ENCODE measurements at regions not wholly inside any gene's neighbourhood (a gene's known extent, or its start where the extent isn't known, plus 50 kb on each side); places are given as distances from the start of the nearest gene placed in this dataset.

DNA sequence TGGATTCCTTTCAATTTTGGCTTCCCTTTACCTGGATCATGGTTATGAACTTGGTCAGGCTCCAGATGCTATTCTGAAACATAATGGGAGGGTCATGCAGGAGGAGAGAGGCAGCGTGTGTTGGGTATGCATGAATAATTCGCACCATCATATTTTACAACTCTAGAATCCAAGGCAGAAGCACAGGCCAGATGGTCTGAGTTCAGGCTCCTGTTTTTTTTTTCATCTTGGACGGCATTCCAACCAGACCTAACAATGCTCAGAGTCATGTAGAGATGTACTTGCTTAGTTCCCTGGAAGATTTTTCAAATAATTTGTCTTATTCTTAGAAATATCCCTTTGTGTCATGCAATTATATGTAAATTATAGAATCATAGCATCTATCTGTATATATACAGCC lies 393.5 kb downstream of the JRKL start:
- in situ Hi-C loops (cut with MboI; ENCODE audit: low sequenced_read_pairs) (no loop called here), dilution Hi-C loops (cut with HindIII; ENCODE audit: low sequenced_read_pairs, unreplicated experiment) (no loop called here), intact Hi-C loops (cut with micrococcal nuclease) (no loop called here)
- Histone ChIP-seq H2BK120ac (ENCODE audit: low read depth, low read length) (no peak overlapping the region), H3K18ac (ENCODE audit: low read depth, low read length) (no peak overlapping the region), H4K20me1 (ENCODE audit: insufficient read depth, low read length) (no peaks in the 10 kb centered on the region), H3K36me3 (ENCODE audit: control insufficient read depth, insufficient read depth, low read length) (no peaks in the 10 kb centered on the region), H2BK20ac (ENCODE audit: low read depth, low read length) (no peak overlapping the region), H4K5ac (ENCODE audit: low read depth, low read length) (no peak overlapping the region), H3K4me2 (ENCODE audit: low read depth, low read length) (no peak overlapping the region), H3K9me1 (ENCODE audit: insufficient read depth, low read length) (no peaks in the 10 kb centered on the region), H3K27me3 (ENCODE audit: control insufficient read depth, insufficient read depth, low read length) (no peaks in the 10 kb centered on the region), H3K27ac (ENCODE audit: insufficient read depth, low read length) (no peak overlapping the region), H3K9ac (ENCODE audit: low read depth, low read length) (no peak overlapping the region), H3K4ac (ENCODE audit: low read depth, low read length) (no peak overlapping the region), H3K4me3 (ENCODE audit: insufficient read depth, low read depth, low read length) (no peak overlapping the region), H2BK5ac (ENCODE audit: low read depth, low read length, poor library complexity, severe bottlenecking) (no peak overlapping the region), H2AK5ac (ENCODE audit: low read depth, low read length) (no peak overlapping the region), H3K79me1 (ENCODE audit: low read depth in 1 of 2, low read length in 2 of 2) (no peaks in the 10 kb centered on the region), H4K8ac (ENCODE audit: low read depth in 2 of 2, low read length in 2 of 2) (no peak overlapping the region), H2AFZ (replicated peaks; ENCODE audit: low read length, poor library complexity) (no peak overlapping the region), H3K56ac (ENCODE audit: extremely low read depth, insufficient read depth, low read length) (no peak overlapping the region), H3K4me1 (ENCODE audit: control insufficient read depth, insufficient read depth, low read length) (no peaks in the 10 kb centered on the region), H3K9me3 (ENCODE audit: control insufficient read depth, insufficient read depth, low read length) (no peaks in the 10 kb centered on the region), H2BK15ac (ENCODE audit: low read depth, low read length) (no peak overlapping the region), H2AK9ac (replicated peaks; ENCODE audit: low read depth, low read length, poor library complexity) (no peak overlapping the region), H4K91ac (ENCODE audit: insufficient read depth, low read depth, low read length) (no peak overlapping the region), H3K14ac (replicated peaks; ENCODE audit: low read depth, low read length) (no peak overlapping the region), H3K23ac (ENCODE audit: low read depth, low read length) (no peak overlapping the region)
- ATAC-seq (ENCODE audit: low read depth) = no peak
- no peak for DNase-seq
- no TSS peak for BruUV-seq (replicated peaks)
- TF ChIP-seq FOS (IDR thresholded peaks at IDR 0.05; ENCODE audit: low read depth, low read length) = no peak
- no peak for TF ChIP-seq MAFK (IDR thresholded peaks at IDR 0.05; ENCODE audit: low read depth, low read length)
- TF ChIP-seq, protein P1, sequence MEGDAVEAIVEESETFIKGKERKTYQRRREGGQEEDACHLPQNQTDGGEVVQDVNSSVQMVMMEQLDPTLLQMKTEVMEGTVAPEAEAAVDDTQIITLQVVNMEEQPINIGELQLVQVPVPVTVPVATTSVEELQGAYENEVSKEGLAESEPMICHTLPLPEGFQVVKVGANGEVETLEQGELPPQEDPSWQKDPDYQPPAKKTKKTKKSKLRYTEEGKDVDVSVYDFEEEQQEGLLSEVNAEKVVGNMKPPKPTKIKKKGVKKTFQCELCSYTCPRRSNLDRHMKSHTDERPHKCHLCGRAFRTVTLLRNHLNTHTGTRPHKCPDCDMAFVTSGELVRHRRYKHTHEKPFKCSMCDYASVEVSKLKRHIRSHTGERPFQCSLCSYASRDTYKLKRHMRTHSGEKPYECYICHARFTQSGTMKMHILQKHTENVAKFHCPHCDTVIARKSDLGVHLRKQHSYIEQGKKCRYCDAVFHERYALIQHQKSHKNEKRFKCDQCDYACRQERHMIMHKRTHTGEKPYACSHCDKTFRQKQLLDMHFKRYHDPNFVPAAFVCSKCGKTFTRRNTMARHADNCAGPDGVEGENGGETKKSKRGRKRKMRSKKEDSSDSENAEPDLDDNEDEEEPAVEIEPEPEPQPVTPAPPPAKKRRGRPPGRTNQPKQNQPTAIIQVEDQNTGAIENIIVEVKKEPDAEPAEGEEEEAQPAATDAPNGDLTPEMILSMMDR (conservative IDR thresholded peaks at IDR 0.05; ENCODE audit: low read depth, low read length) = no peak
- no peak for TF ChIP-seq CHD1 (IDR thresholded peaks at IDR 0.05; ENCODE audit: low read depth, low read length)
- no peak for TF ChIP-seq POLR2A (IDR thresholded peaks at IDR 0.05; ENCODE audit: low read depth, low read length)
- no peak for TF ChIP-seq MAZ (IDR thresholded peaks at IDR 0.05; ENCODE audit: borderline replicate concordance, low read depth, low read length)
- TF ChIP-seq CEBPB (IDR thresholded peaks at IDR 0.05; ENCODE audit: low read depth, low read length) = no peak
- TF ChIP-seq, protein P2, sequence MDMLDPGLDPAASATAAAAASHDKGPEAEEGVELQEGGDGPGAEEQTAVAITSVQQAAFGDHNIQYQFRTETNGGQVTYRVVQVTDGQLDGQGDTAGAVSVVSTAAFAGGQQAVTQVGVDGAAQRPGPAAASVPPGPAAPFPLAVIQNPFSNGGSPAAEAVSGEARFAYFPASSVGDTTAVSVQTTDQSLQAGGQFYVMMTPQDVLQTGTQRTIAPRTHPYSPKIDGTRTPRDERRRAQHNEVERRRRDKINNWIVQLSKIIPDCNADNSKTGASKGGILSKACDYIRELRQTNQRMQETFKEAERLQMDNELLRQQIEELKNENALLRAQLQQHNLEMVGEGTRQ (IDR thresholded peaks at IDR 0.05; ENCODE audit: low read depth, low read length) = no peak
- no peak for TF ChIP-seq MXI1 (IDR thresholded peaks at IDR 0.05; ENCODE audit: borderline replicate concordance, low read depth, low read length)
- TF ChIP-seq SMC3 (IDR thresholded peaks at IDR 0.05; ENCODE audit: low read depth, low read length) = no peak
- TF ChIP-seq NFE2L2 (IDR thresholded peaks at IDR 0.05; ENCODE audit: low read depth, low read length) = no peak
- TF ChIP-seq ELK1 (IDR thresholded peaks at IDR 0.05; ENCODE audit: borderline replicate concordance, low read depth, low read length) = no peak
- TF ChIP-seq BHLHE40 (IDR thresholded peaks at IDR 0.05; ENCODE audit: low read depth, low read length) = no peak
- no peak for TF ChIP-seq RAD21 (IDR thresholded peaks at IDR 0.05; ENCODE audit: low read length)
- no peak for TF ChIP-seq RCOR1 (IDR thresholded peaks at IDR 0.05; ENCODE audit: insufficient replicate concordance, low read length)
- TF ChIP-seq RFX5 (IDR thresholded peaks at IDR 0.05; ENCODE audit: low read depth, low read length) = no peak
- CTCF ChIA-PET = no interaction called here
- POLR2A ChIA-PET (ENCODE audit: unreplicated experiment) = no interaction called here
- WGBS, 2 experiments (ENCODE audit: extremely low coverage in 2 of 2, insufficient read length in 1 of 2) = no CpG with 5 or more reads among the region's 3 CpGs

All from IMR-90 (cell line).